ENCODE measurements at regions not wholly inside any gene's neighbourhood (a gene's known extent, or its start where the extent isn't known, plus 50 kb on each side); places are given as distances from the start of the nearest gene placed in this dataset.

GRCh38 chr3:165716592-165716991, 120.6 kb downstream of the BCHE start:
- ChIA-PET CTCF (no interaction called here), POLR2A (no interaction called here)
- DNase-seq (ENCODE audit: extremely low spot score), result no peak
- TF ChIP-seq L3MBTL2 (conservative IDR thresholded peaks at IDR 0.05) (no peak), FOXK2 (IDR thresholded peaks at IDR 0.05) (no peak), ELF4 (IDR thresholded peaks at IDR 0.05) (no peak), TARDBP (IDR thresholded peaks at IDR 0.05) (no peak), ZNF384 (IDR thresholded peaks at IDR 0.05) (no peak), HDGF (IDR thresholded peaks at IDR 0.05; ENCODE audit: borderline replicate concordance) (no peak), LEF1 (IDR thresholded peaks at IDR 0.05; ENCODE audit: borderline replicate concordance) (no peak)

GRCh38 chr3:165713479-165713878, 123.7 kb downstream of the BCHE start:
- ChIA-PET CTCF (no interaction called here), POLR2A (no interaction called here)
- TF ChIP-seq FOXA1 (IDR thresholded peaks at IDR 0.05) (no peak), FOXK2 (IDR thresholded peaks at IDR 0.05) (no peak), HDGF (IDR thresholded peaks at IDR 0.05; ENCODE audit: borderline replicate concordance) (no peak), TARDBP (IDR thresholded peaks at IDR 0.05) (no peak), ARNT (IDR thresholded peaks at IDR 0.05) (no peak), NFRKB (IDR thresholded peaks at IDR 0.05) (no peak), SUZ12 (IDR thresholded peaks at IDR 0.05) (no peak), L3MBTL2 (conservative IDR thresholded peaks at IDR 0.05) (no peak), ZNF384 (IDR thresholded peaks at IDR 0.05) (no peak)
- TF ChIP-seq, protein P1, sequence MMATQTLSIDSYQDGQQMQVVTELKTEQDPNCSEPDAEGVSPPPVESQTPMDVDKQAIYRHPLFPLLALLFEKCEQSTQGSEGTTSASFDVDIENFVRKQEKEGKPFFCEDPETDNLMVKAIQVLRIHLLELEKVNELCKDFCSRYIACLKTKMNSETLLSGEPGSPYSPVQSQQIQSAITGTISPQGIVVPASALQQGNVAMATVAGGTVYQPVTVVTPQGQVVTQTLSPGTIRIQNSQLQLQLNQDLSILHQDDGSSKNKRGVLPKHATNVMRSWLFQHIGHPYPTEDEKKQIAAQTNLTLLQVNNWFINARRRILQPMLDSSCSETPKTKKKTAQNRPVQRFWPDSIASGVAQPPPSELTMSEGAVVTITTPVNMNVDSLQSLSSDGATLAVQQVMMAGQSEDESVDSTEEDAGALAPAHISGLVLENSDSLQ (IDR thresholded peaks at IDR 0.05), result no peak
- DNase-seq (ENCODE audit: extremely low spot score), result no peak

GRCh38 chr3:165712382-165712781, 124.8 kb downstream of the BCHE start:
- TF ChIP-seq HDGF (IDR thresholded peaks at IDR 0.05; ENCODE audit: borderline replicate concordance), result no peak
- CTCF ChIA-PET, result no interaction called here
- POLR2A ChIA-PET, result no interaction called here
- no peak for DNase-seq (ENCODE audit: extremely low spot score)

- DNase-seq (ENCODE audit: extremely low spot score), result no peak
- POLR2A ChIA-PET, result no interaction called here
- TF ChIP-seq TARDBP (IDR thresholded peaks at IDR 0.05), result no peak
- no peak for TF ChIP-seq LEF1 (IDR thresholded peaks at IDR 0.05; ENCODE audit: borderline replicate concordance)
- TF ChIP-seq, protein P1 (IDR thresholded peaks at IDR 0.05), result no peak
- TF ChIP-seq ELF4 (IDR thresholded peaks at IDR 0.05), result no peak
- no peak for TF ChIP-seq HDGF (IDR thresholded peaks at IDR 0.05; ENCODE audit: borderline replicate concordance)
- no peak for TF ChIP-seq FOXK2 (IDR thresholded peaks at IDR 0.05)
- no peak for TF ChIP-seq FOXM1 (IDR thresholded peaks at IDR 0.05; ENCODE audit: borderline replicate concordance)
- TF ChIP-seq BHLHE40 (IDR thresholded peaks at IDR 0.05; ENCODE audit: borderline replicate concordance), result no peak
- no peak for TF ChIP-seq NFRKB (IDR thresholded peaks at IDR 0.05)
- TF ChIP-seq L3MBTL2 (conservative IDR thresholded peaks at IDR 0.05), result no peak
- no peak for TF ChIP-seq SP1 (IDR thresholded peaks at IDR 0.05)
- no peak for TF ChIP-seq CTBP1 (IDR thresholded peaks at IDR 0.05; ENCODE audit: borderline replicate concordance)
- TF ChIP-seq FOXA1 (IDR thresholded peaks at IDR 0.05), result no peak
- TF ChIP-seq SUZ12 (IDR thresholded peaks at IDR 0.05), result no peak
- CTCF ChIA-PET, result no interaction called here
Measured at GRCh38 chr3:165697910-165698309, 139.3 kb downstream of the BCHE start.

GRCh38 chr3:165696496-165696895, 140.7 kb downstream of the BCHE start:
- ChIA-PET POLR2A (no interaction called here), CTCF (no interaction called here)
- TF ChIP-seq LEF1 (IDR thresholded peaks at IDR 0.05; ENCODE audit: borderline replicate concordance), result no peak
- TF ChIP-seq ARNT (IDR thresholded peaks at IDR 0.05), result no peak
- TF ChIP-seq L3MBTL2 (conservative IDR thresholded peaks at IDR 0.05), result no peak
- TF ChIP-seq SP1 (IDR thresholded peaks at IDR 0.05), result no peak
- TF ChIP-seq ELF4 (IDR thresholded peaks at IDR 0.05), result no peak
- TF ChIP-seq SUZ12 (IDR thresholded peaks at IDR 0.05), result no peak
- TF ChIP-seq, protein P1 (IDR thresholded peaks at IDR 0.05), result no peak
- no peak for TF ChIP-seq CTBP1 (IDR thresholded peaks at IDR 0.05; ENCODE audit: borderline replicate concordance)
- no peak for TF ChIP-seq NFRKB (IDR thresholded peaks at IDR 0.05)
- no peak for TF ChIP-seq HDGF (IDR thresholded peaks at IDR 0.05; ENCODE audit: borderline replicate concordance)
- DNase-seq (ENCODE audit: extremely low spot score), result no peak

- DNase-seq (ENCODE audit: extremely low spot score), result no peak
- POLR2A ChIA-PET, result no interaction called here
Measured at GRCh38 chr3:165683947-165684346, 153.3 kb downstream of the BCHE start.

More at GRCh38 chr3:165683947-165684346, 153.3 kb downstream of the BCHE start:
- CTCF ChIA-PET, result no interaction called here
- no peak for TF ChIP-seq SP1 (IDR thresholded peaks at IDR 0.05)
- TF ChIP-seq FOXA1 (IDR thresholded peaks at IDR 0.05), result no peak
- TF ChIP-seq ZNF384 (IDR thresholded peaks at IDR 0.05), result no peak
- no peak for TF ChIP-seq CTBP1 (IDR thresholded peaks at IDR 0.05; ENCODE audit: borderline replicate concordance)
- TF ChIP-seq ELF4 (IDR thresholded peaks at IDR 0.05), result no peak
- TF ChIP-seq TARDBP (IDR thresholded peaks at IDR 0.05), result no peak
- no peak for TF ChIP-seq BHLHE40 (IDR thresholded peaks at IDR 0.05; ENCODE audit: borderline replicate concordance)
- no peak for TF ChIP-seq ARNT (IDR thresholded peaks at IDR 0.05)
- TF ChIP-seq FOXM1 (IDR thresholded peaks at IDR 0.05; ENCODE audit: borderline replicate concordance), result no peak
- no peak for TF ChIP-seq L3MBTL2 (conservative IDR thresholded peaks at IDR 0.05)
- TF ChIP-seq HDGF (IDR thresholded peaks at IDR 0.05; ENCODE audit: borderline replicate concordance), result no peak
- no peak for TF ChIP-seq SUZ12 (IDR thresholded peaks at IDR 0.05)
- TF ChIP-seq, protein P1 (IDR thresholded peaks at IDR 0.05), result no peak
- no peak for TF ChIP-seq LEF1 (IDR thresholded peaks at IDR 0.05; ENCODE audit: borderline replicate concordance)
- TF ChIP-seq NFRKB (IDR thresholded peaks at IDR 0.05), result no peak
- no peak for TF ChIP-seq FOXK2 (IDR thresholded peaks at IDR 0.05)

Measured in HEK293T (cell line).